ENCODE measurements at regions not wholly inside any gene's neighbourhood (a gene's known extent, or its start where the extent isn't known, plus 50 kb on each side); places are given as distances from the start of the nearest gene placed in this dataset.

- DNase-seq (ENCODE audit: low spot score): no peak
These were observed 147.3 kb downstream of the CCDC34 start for GRCh38 chr11:27215471-27216269.

- no peak for DNase-seq (ENCODE audit: low spot score)
These were observed 148.3 kb downstream of the CCDC34 start for GRCh38 chr11:27214713-27215112.

- peak; percentile 73 for DNase-seq (ENCODE audit: low spot score)
These were observed 149.8 kb downstream of the CCDC34 start for GRCh38 chr11:27213232-27213660.

DNA sequence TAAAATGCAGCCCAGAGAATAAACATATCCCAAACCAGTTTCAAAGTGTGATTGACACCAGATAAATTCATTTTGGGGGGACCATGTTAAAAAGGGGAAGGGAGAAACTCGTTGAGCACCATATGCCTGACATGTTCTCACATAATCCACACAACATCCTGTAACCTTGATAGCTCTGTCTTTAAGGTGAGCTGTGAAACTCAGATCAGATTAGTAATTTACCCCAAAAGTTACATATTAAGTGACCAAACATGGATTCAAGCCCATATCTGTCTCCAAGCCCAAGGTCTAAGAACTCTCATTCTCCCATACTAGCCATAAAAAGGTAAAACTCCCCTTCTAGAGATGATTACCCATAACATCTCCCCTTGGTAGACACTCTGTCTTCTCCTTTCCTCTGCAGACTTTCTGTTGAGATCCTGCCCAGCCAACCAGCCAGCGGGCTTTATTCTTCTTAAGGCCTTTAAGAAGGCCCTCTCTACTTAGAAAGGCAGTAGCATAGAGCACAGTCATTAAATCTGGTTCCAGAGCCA, 150.7 kb downstream of the CCDC34 start:
- DNase-seq (ENCODE audit: low spot score): no peak

DNA sequence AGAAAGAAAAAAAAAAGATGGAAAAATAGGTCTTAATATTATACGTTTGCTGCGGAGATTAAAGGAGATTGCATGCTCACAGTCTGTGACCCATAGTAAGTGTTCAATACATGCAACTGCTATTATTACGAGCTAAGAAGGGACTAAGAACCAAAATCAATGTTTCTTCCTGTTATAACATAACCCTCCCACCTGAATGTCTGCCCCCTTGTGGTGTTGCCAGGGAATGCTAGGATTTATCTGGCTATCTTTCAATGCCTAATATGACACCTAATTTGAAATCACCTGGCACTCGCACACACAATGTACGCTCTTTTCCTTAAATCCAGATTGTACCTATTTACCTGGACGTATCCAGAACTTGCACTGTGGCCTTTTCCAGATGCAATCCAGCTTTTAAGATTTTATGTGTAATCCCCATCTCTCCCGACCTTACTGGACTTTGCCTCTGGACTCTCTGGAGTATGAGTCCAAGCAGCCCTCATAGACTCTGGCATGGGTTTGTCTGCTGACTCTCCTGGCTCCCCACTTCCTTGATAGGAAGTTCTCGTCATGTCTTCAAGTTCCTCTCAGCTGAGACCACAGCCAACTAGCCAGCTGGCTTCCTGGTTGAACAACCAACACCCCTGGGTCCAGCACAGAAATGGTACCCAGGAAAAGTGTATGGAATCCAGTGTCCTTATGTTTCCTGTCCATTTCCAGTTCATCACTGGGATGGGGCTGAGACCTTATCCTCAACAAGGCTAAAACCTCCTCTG, 151.5 kb downstream of the CCDC34 start:
- no peak for DNase-seq (ENCODE audit: low spot score)

DNA sequence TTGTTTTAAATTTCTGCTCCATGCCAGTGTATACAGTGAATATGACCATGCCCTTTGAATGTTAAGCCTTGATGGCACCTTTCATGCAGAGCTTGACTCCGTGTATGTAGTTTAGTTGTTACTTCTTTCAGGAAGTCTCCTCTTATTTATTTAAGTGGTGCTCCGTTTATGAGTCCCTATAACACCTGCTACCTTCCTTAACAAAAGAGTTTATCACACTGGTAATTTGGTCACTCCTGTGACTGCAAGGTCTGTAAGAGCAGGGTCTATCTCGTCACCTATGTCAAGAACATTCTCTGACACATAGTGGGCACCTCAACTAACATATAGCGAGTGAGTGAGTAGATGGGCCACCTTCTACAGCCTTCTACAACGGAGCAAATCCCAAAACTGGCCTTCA, 152.5 kb downstream of the CCDC34 start:
- no peak for DNase-seq (ENCODE audit: low spot score)

GRCh38 chr11:27209562-27210005, 153.4 kb downstream of the CCDC34 start:
- peak; percentile 79 for DNase-seq (ENCODE audit: low spot score)

DNA sequence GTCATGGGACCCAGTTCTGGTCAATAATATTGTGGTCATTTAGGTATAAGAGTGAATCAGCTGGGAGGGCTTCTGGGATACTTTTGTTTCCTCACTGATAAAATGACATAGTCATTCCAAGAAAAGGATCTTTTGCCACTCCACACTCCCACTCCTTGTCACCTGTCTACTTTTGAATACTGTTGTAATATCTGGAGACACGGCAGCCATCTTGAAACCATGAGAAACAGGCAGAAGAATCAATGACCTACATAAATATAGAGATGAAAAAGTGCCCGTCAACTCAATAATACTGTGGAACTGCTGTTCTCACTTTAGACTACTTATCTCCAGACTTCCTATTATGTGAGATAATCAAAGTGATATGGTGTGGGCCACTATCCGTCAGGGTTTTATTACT, 154.2 kb downstream of the CCDC34 start:
- no peak for DNase-seq (ENCODE audit: low spot score)

DNA sequence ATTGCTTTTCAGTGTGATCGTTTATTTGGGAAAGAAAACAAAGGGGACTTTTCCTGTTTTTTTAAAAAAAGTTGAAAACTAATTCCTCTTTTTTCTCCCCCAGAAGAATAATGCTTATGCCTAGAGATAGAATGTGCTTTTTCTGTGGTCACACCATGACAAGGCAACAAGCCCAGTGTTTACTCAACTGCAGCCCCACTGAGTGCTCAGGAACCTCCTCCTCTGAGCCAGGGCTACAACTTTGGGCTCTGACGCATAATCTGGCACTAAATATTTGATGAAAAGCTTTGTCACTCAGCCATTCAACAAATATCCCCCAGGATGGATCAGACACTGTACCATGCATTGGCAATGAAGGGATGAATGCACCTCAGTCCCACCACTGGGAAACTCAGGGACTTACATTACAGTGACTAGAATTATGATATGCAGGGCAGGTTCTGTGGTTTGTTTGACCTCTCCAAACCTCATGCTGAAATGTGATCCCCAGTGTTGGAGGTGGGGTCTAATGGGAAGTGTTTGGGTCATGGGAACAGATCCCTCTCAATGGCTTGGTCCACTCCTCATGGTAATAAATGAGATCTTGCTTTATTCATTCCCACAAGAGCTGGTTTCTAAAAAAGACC, 155.9 kb downstream of the CCDC34 start:
- no peak for DNase-seq (ENCODE audit: low spot score)

- no peak for DNase-seq (ENCODE audit: low spot score)
These were observed 157.0 kb downstream of the CCDC34 start for GRCh38 chr11:27205779-27206570.

DNA sequence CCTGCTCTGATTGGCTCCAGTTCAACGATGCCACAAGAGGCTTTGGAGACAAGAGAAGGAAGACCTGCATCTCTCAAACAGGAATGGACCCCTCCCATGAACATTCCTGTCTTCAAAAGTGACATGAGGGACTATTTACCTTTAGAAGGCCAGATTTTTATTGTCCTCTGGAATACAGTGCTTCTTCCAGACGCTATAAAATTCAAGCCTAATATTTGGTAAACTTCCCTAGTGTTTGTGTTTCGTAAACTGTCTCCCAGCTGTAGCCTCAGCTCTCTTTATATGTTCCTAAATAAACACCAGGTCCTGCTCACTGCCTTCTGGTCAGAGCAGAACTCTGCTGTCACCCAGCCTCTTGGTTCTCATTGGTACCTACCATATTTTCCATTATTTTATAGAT, 157.8 kb downstream of the CCDC34 start:
- no peak for DNase-seq (ENCODE audit: low spot score)

GRCh38 chr11:27204529-27204928, 158.5 kb downstream of the CCDC34 start:
- DNase-seq (ENCODE audit: low spot score): no peak

GRCh38 chr11:27203077-27203647, 159.9 kb downstream of the CCDC34 start:
- DNase-seq (ENCODE audit: low spot score): no peak

DNA sequence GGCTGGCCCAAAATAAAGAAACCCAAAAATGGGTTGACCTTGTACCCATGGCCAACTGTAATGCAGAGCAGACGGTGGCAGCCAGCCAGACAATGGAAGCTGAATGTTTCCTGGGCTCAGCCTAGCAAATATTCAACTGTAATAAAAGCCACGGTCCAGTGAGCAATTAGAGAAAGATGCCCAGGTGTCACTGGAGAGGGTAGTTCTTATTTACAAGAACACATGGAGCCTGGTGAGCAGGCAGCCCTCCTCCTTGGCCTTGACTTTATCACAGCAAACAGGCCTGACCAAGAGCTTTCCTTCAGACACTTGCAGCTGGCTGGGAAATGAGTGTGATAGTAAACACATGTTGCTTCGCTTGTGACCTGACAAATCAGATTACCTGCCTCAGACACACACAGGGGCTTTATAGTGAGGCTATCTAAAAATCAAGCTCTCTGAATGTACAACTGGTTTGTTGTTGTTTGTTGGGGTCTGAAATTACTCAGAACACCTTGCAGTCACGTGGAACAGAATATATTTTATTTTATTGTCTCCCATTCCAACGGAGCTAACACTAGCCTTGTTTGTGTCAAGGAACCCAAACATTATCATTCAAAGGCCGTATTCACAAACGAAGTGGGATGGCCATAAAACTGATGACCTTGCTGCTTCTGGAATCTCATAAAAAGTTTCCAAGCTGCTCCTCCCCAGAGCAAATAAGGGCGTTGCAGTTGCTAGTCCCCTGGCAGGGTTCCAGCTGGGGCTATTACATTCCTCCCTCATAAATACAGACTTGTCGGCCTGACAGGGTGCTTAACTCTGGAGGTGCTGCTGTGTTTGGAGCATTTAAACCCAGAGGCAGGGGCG, 161.1 kb downstream of the BBOX1 start:
- DNase-seq (ENCODE audit: low spot score): peak; percentile 78

GRCh38 chr11:27200779-27201453, 160.3 kb downstream of the BBOX1 start:
- no peak for DNase-seq (ENCODE audit: low spot score)

GRCh38 chr11:27196203-27196897, 155.7 kb downstream of the BBOX1 start:
- no peak for DNase-seq (ENCODE audit: low spot score)

DNA sequence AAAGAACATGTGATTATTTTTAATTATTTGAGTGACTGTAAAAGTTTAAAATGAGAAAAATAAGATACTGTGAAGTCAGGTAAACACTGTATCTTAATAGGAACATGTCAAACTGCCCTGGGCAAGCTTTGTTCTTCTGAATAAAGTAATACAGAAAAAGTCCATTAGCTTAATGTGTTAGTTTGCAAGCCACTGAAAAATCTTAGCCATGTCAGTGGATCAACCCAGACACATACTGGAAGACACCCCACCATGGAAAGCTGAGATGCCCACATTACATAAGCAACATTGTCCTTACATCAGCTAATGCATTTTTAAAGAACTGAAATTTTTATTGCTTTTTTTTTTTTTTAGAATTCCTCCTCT, 155.2 kb downstream of the BBOX1 start:
- no peak for DNase-seq (ENCODE audit: low spot score)

- no peak for DNase-seq (ENCODE audit: low spot score)
These were observed 154.4 kb downstream of the BBOX1 start for GRCh38 chr11:27194976-27195375.

Measured in AG20443 (cell line).